ENCODE measurements at regions not wholly inside any gene's neighbourhood (a gene's known extent, or its start where the extent isn't known, plus 50 kb on each side); places are given as distances from the start of the nearest gene placed in this dataset.

DNA sequence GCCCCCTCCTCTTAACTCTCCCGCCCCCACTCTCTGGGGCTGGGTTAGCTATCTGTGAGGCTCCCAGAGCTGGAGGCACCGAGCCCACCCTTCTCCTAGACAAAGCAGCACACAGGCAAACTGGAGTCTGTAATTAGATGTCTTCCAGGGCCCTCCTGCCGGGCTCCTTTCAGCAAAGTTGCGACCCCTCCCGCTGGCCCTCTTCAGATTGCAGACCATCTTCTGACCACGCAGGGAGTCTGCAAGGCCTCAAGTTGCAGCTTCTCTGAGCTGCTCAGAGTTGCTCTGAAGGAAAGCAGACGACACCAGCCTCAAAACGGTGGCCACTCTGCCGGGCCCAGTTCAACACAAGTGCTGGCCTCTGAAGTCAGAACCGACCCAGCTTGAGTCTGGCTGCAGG is 228.4 kb upstream of the COPS8 start:
- TF ChIP-seq GATA3 (IDR thresholded peaks at IDR 0.05; ENCODE audit: low read depth, low read length): no peak
- no peak for TF ChIP-seq GATA2 (IDR thresholded peaks at IDR 0.05; ENCODE audit: low read depth, low read length)

Data from SH-SY5Y (cell line).